ENCODE measurements at regions not wholly inside any gene's neighbourhood (a gene's known extent, or its start where the extent isn't known, plus 50 kb on each side); places are given as distances from the start of the nearest gene placed in this dataset.

- DNase-seq, result peak; percentile 36
These were observed 101.0 kb upstream of the HDGFL1 start for GRCh38 chr6:22468256-22468965.

GRCh38 chr6:22470454-22471131 lies 98.8 kb upstream of the HDGFL1 start:
- DNase-seq, result peak; percentile 39

- DNase-seq, result peak; percentile 69
These were observed 98.2 kb upstream of the HDGFL1 start for GRCh38 chr6:22471132-22471690.

- DNase-seq, result no peak
These were observed 97.6 kb upstream of the HDGFL1 start for GRCh38 chr6:22471746-22472145.

- peak; percentile 87 for DNase-seq
These were observed 95.2 kb upstream of the HDGFL1 start for GRCh38 chr6:22473991-22474682.

- DNase-seq, result no peak
These were observed 92.5 kb upstream of the HDGFL1 start for GRCh38 chr6:22476811-22477390.

GRCh38 chr6:22497276-22497675 lies 72.1 kb upstream of the HDGFL1 start:
- DNase-seq, result no peak

GRCh38 chr6:22499815-22500214 lies 69.6 kb upstream of the HDGFL1 start:
- DNase-seq, result no peak

GRCh38 chr6:22506496-22506895 lies 62.9 kb upstream of the HDGFL1 start:
- DNase-seq, result no peak

- no peak for DNase-seq
These were observed 56.5 kb upstream of the HDGFL1 start for GRCh38 chr6:22512686-22513427.

- DNase-seq, result no peak
These were observed 55.7 kb upstream of the HDGFL1 start for GRCh38 chr6:22513667-22514066.

GRCh38 chr6:22519237-22519636 lies 50.1 kb upstream of the HDGFL1 start:
- peak; percentile 18 for DNase-seq

All from OCI-M1 (cell line).